ENCODE measurements at regions not wholly inside any gene's neighbourhood (a gene's known extent, or its start where the extent isn't known, plus 50 kb on each side); places are given as distances from the start of the nearest gene placed in this dataset.

DNA sequence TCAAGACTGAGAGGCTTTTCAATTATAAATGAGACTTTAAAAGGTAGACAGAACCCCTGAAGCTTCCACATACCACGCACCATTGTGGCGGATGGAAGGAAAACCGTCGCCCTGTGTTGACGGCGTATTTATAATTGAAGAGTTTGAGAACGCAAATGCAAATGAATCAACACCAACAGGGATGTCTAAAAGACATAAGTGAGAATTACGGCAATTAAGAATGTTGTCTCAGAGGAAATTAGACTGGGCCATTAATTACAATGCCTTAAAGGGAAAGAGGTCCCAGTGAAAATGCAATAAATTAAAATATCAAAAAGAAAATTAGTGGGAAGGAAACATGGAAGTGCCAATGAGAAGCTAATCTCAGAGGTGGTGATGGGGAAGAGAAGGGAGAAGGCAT, 148.5 kb upstream of the XYLT1 start:
- Histone ChIP-seq H3K9me3 (ENCODE audit: insufficient read depth, low read length) (no peaks in the 10 kb centered on the region), H3K36me3 (ENCODE audit: insufficient read depth, insufficient read length, low read length) (no peaks in the 10 kb centered on the region), H3K4me3 (ENCODE audit: insufficient read length, low read depth) (no peak overlapping the region), H3K27me3 (ENCODE audit: insufficient read depth, insufficient read length) (no peaks in the 10 kb centered on the region), H3K4me1 (ENCODE audit: insufficient read depth, insufficient read length) (no peaks in the 10 kb centered on the region), H3K9ac (ENCODE audit: insufficient read length, low read depth) (no peak overlapping the region)
- DNase-seq (ENCODE audit: low read depth, low spot score), result no peak
- no peak for TF ChIP-seq YY1 (IDR thresholded peaks at IDR 0.05; ENCODE audit: insufficient read depth, insufficient read length)
- no peak for TF ChIP-seq SUZ12 (IDR thresholded peaks at IDR 0.05; ENCODE audit: extremely low read depth, insufficient read depth, insufficient read length)
- no peak for TF ChIP-seq ZNF274 (IDR thresholded peaks at IDR 0.05; ENCODE audit: low read depth, low read length)

DNA sequence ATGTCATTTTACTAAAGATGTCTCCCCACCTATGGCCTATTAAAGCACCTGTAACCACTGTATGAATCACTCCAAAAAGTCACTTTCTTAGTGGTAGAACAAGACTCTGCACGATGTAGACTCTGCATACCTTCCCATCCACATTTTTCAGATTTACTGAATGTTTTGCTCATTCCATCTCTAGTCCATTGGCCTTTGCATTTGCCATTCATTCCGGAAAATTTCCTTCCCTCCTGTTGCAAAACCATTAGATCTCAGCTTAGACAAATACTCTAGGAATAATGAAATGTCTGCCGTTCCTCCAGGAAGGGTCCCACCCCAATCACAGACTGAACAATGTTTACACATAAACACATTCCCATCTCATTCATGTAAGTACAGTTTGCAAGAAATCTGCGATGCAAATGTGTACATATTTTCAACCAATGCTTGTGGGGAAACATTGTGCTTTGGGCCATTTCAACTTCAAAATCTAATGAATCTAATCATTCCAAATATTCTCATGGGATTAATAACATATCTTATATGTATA, 146.3 kb upstream of the XYLT1 start:
- no peaks in the 10 kb centered on the region for H3K4me1 ChIP-seq (ENCODE audit: insufficient read depth, insufficient read length)
- H3K9ac ChIP-seq (ENCODE audit: insufficient read length, low read depth), result no peak overlapping the region
- H3K36me3 ChIP-seq (ENCODE audit: insufficient read depth, insufficient read length, low read length), result no peaks in the 10 kb centered on the region
- no peaks in the 10 kb centered on the region for H3K9me3 ChIP-seq (ENCODE audit: insufficient read depth, low read length)
- no peaks in the 10 kb centered on the region for H3K27me3 ChIP-seq (ENCODE audit: insufficient read depth, insufficient read length)
- TF ChIP-seq ZNF274 (IDR thresholded peaks at IDR 0.05; ENCODE audit: low read depth, low read length) (no peak), YY1 (IDR thresholded peaks at IDR 0.05; ENCODE audit: insufficient read depth, insufficient read length) (no peak), SUZ12 (IDR thresholded peaks at IDR 0.05; ENCODE audit: extremely low read depth, insufficient read depth, insufficient read length) (no peak)
- no peak for DNase-seq (ENCODE audit: low read depth, low spot score)
- H3K4me3 ChIP-seq (ENCODE audit: insufficient read length, low read depth), result no peak overlapping the region

DNA sequence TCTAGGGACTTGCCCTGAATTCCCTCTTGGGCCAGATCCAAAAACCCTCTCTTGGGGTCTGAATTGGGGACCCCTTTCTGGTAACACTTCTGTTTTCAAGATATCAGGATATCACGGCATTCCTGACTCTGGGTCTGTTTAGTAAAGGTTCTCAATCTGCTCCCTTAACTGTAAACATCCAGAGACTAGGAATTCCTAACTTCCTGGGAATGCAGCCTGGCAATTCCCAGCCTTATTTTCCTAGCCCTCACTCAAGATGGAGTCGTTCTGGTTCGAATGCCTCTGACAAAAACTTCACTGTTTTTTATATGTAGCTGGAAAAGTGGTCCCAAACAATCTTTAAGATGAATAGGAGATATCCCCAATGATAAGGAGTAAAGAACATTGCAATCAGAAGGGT, 141.6 kb upstream of the XYLT1 start:
- Histone ChIP-seq H3K9me3 (ENCODE audit: insufficient read depth, low read length) (no peaks in the 10 kb centered on the region), H3K4me3 (ENCODE audit: insufficient read length, low read depth) (no peak overlapping the region), H3K27me3 (ENCODE audit: insufficient read depth, insufficient read length) (no peaks in the 10 kb centered on the region), H3K4me1 (ENCODE audit: insufficient read depth, insufficient read length) (no peaks in the 10 kb centered on the region), H3K9ac (ENCODE audit: insufficient read length, low read depth) (no peak overlapping the region), H3K36me3 (ENCODE audit: insufficient read depth, insufficient read length, low read length) (no peaks in the 10 kb centered on the region)
- DNase-seq (ENCODE audit: low read depth, low spot score), result peak; percentile 13
- TF ChIP-seq YY1 (IDR thresholded peaks at IDR 0.05; ENCODE audit: insufficient read depth, insufficient read length), result no peak
- no peak for TF ChIP-seq ZNF274 (IDR thresholded peaks at IDR 0.05; ENCODE audit: low read depth, low read length)
- TF ChIP-seq SUZ12 (IDR thresholded peaks at IDR 0.05; ENCODE audit: extremely low read depth, insufficient read depth, insufficient read length), result no peak

DNA sequence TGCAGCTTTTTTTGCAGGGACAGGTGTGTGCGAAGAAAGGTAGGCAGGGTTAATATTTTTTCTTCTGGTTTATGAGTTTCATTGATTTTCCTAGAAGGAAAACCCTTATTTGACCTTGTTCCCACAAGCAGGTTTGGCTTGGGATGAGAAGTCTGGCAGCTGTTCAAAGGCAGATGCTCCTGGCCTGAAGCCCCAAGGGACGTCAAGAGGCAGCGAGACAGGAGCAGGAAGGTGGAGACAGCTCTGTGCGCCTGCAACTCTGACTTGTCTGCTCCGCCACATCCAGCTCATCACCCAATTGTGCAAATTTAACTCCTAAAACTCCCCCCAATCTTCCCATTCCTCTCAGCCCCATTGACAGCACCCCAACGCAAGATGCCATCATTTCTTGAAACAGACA, 136.8 kb upstream of the XYLT1 start:
- TF ChIP-seq SUZ12 (IDR thresholded peaks at IDR 0.05; ENCODE audit: extremely low read depth, insufficient read depth, insufficient read length), result no peak
- no peak for TF ChIP-seq ZNF274 (IDR thresholded peaks at IDR 0.05; ENCODE audit: low read depth, low read length)
- TF ChIP-seq YY1 (IDR thresholded peaks at IDR 0.05; ENCODE audit: insufficient read depth, insufficient read length), result no peak
- no peak for DNase-seq (ENCODE audit: low read depth, low spot score)
- Histone ChIP-seq H3K4me1 (ENCODE audit: insufficient read depth, insufficient read length) (no peaks in the 10 kb centered on the region), H3K9me3 (ENCODE audit: insufficient read depth, low read length) (no peaks in the 10 kb centered on the region), H3K4me3 (ENCODE audit: insufficient read length, low read depth) (no peak overlapping the region), H3K27me3 (ENCODE audit: insufficient read depth, insufficient read length) (no peaks in the 10 kb centered on the region), H3K36me3 (ENCODE audit: insufficient read depth, insufficient read length, low read length) (no peaks in the 10 kb centered on the region), H3K9ac (ENCODE audit: insufficient read length, low read depth) (no peak overlapping the region)

DNA sequence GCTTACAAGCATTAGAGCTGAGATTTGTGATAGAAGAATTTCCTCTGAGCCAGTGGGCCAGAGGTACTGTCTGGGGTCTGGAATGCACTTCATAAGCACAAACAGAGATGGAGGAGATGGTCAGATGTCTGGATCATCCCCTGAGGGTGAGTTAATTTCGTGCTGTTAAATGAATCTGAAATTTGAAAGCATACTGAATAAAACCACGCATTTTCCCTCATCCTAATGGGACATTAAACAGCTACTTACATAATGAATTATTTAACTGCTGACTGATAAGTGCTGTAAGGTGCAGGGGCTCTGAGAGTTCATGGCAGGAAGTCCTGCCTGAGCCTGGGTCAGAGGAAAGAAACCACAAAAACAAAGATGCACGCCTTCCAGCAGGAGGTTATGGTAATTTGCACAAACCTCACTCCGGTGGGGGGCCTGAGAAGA, 136.3 kb upstream of the XYLT1 start:
- H3K9ac ChIP-seq (ENCODE audit: insufficient read length, low read depth), result no peak overlapping the region

GRCh38 chr16:17606460-17606859, 135.7 kb upstream of the XYLT1 start:
- no peaks in the 10 kb centered on the region for H3K9me3 ChIP-seq (ENCODE audit: insufficient read depth, low read length)
- no peak for DNase-seq (ENCODE audit: low read depth, low spot score)
- TF ChIP-seq ZNF274 (IDR thresholded peaks at IDR 0.05; ENCODE audit: low read depth, low read length) (no peak), SUZ12 (IDR thresholded peaks at IDR 0.05; ENCODE audit: extremely low read depth, insufficient read depth, insufficient read length) (no peak), YY1 (IDR thresholded peaks at IDR 0.05; ENCODE audit: insufficient read depth, insufficient read length) (no peak)
- H3K4me1 ChIP-seq (ENCODE audit: insufficient read depth, insufficient read length), result no peaks in the 10 kb centered on the region
- H3K27me3 ChIP-seq (ENCODE audit: insufficient read depth, insufficient read length), result no peaks in the 10 kb centered on the region
- H3K4me3 ChIP-seq (ENCODE audit: insufficient read length, low read depth), result no peak overlapping the region
- H3K36me3 ChIP-seq (ENCODE audit: insufficient read depth, insufficient read length, low read length), result no peaks in the 10 kb centered on the region
- no peak overlapping the region for H3K9ac ChIP-seq (ENCODE audit: insufficient read length, low read depth)

More for the DNA sequence above, 136.3 kb upstream of the XYLT1 start:
- no peak for TF ChIP-seq ZNF274 (IDR thresholded peaks at IDR 0.05; ENCODE audit: low read depth, low read length)
- TF ChIP-seq YY1 (IDR thresholded peaks at IDR 0.05; ENCODE audit: insufficient read depth, insufficient read length), result no peak
- TF ChIP-seq SUZ12 (IDR thresholded peaks at IDR 0.05; ENCODE audit: extremely low read depth, insufficient read depth, insufficient read length), result no peak
- Histone ChIP-seq H3K4me1 (ENCODE audit: insufficient read depth, insufficient read length) (no peaks in the 10 kb centered on the region), H3K36me3 (ENCODE audit: insufficient read depth, insufficient read length, low read length) (no peaks in the 10 kb centered on the region), H3K9me3 (ENCODE audit: insufficient read depth, low read length) (no peaks in the 10 kb centered on the region), H3K4me3 (ENCODE audit: insufficient read length, low read depth) (no peak overlapping the region), H3K27me3 (ENCODE audit: insufficient read depth, insufficient read length) (no peaks in the 10 kb centered on the region)
- DNase-seq (ENCODE audit: low read depth, low spot score), result no peak

DNA sequence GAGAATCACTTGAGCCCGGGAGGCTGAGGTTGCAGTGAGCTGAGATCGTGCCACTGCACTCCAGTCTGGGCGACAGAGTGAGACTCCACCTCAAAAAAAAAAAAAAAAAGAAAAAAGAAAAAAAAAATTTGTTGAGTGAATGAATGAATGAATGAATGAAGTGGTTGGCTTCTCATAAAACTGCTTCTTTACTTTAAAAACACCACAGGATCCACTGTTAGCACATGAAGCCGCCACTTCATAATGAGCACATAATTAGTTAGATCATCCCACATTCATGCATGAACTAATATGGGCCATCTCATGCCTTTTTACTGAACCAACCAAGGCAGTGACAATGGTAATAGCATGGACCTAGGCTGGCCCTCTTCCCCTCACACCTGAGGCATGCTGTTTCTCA, 135.0 kb upstream of the XYLT1 start:
- no peaks in the 10 kb centered on the region for H3K9me3 ChIP-seq (ENCODE audit: insufficient read depth, low read length)
- no peaks in the 10 kb centered on the region for H3K4me1 ChIP-seq (ENCODE audit: insufficient read depth, insufficient read length)
- H3K27me3 ChIP-seq (ENCODE audit: insufficient read depth, insufficient read length), result no peaks in the 10 kb centered on the region
- no peak for TF ChIP-seq SUZ12 (IDR thresholded peaks at IDR 0.05; ENCODE audit: extremely low read depth, insufficient read depth, insufficient read length)
- TF ChIP-seq ZNF274 (IDR thresholded peaks at IDR 0.05; ENCODE audit: low read depth, low read length), result no peak
- no peak for TF ChIP-seq YY1 (IDR thresholded peaks at IDR 0.05; ENCODE audit: insufficient read depth, insufficient read length)
- DNase-seq (ENCODE audit: low read depth, low spot score), result no peak
- no peaks in the 10 kb centered on the region for H3K36me3 ChIP-seq (ENCODE audit: insufficient read depth, insufficient read length, low read length)
- no peak overlapping the region for H3K4me3 ChIP-seq (ENCODE audit: insufficient read length, low read depth)
- no peak overlapping the region for H3K9ac ChIP-seq (ENCODE audit: insufficient read length, low read depth)
